CD4-positive, alpha-beta T cell treated with Interleukin-12 subunit alpha and Interleukin-12 subunit beta, for 1 hour (primary cell): ENCODE measurements at regions not wholly inside any gene's neighbourhood (a gene's known extent, or its start where the extent isn't known, plus 50 kb on each side); places are given as distances from the start of the nearest gene placed in this dataset.
"Not testable (repeated sequence)": the region's sequence is repeated elsewhere in the genome, so short reads cannot be mapped to it uniquely, and the experiment has no call there.

Source experiments
- DNase-seq: peaks from one replicate; pipeline ENCODE4 v3.0.0-alpha.2; 2020

DNA sequence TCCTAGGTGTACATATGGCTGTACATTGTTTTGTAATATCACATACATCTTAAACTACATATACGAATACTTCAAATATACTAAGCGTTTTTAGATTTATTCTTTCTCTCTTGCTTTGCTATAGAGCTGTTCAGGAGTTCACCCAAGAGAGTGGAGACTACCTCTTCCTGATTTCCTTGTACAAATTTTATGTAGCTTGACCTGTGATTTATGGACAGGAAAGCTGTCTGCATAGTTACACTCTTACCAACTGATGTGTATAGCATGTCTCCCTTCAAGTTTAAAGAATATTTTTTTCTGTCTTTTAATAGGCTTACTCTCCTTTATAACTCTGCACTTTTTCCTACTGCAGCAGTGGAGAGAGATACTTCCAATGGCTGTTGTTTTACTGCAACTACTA is 428.7 kb downstream of the NDFIP2 start:
- DNase-seq = no peak

DNA sequence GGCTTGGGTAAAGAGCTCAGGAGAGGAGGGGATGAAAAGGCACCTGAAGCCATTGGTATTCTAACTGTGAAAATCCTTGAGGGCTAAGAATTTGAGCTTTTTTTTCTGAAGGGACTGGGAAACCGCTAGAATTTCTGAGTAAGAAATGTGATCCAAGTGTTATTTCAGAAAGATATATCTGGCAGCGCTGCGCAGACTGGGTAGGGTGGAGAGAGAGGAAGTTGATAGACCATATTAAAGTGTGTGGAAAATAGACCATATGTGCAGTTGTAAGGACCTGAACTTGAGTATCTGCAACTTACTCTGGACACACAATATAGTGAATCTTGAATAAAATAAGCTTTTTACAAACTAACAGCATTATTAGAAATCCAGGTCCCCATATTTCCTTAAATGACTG is 427.4 kb downstream of the NDFIP2 start:
- DNase-seq = no peak

DNA sequence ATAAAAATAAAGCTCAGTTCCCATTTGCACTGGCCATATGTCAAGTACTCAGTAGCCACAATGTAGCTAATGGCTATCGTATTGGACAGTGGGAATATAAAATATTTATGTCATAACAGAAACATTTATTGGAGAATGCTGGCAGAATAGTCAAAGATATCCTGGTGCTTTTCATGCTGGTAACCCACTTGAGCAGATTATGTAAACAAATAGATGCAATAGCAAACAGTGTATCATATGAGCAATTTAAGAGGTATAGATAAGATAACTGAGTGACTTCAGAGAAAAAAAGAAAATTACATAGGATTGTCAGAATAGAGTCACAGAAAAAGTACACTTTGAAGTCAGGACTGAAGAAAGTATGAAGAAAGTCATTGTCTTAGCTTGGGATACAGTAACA is 426.6 kb downstream of the NDFIP2 start:
- no peak for DNase-seq

DNA sequence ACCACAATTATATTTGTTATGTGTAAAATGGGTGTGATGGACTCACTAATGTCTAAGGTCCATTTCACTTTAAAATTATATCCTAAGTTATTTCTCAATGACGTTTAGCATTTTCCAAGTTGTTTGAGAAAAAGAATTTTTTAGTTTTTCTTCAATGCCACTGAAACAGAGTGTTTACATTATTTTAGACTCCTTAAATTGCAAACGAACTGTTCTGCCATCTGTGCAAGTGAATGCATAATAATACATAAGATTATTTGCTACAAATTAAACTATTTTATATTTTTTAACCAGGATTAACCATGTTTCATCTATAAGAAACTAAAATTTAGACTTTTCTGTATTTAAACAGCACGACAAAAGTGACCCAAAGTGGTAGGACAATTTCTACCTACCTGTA is 425.4 kb downstream of the NDFIP2 start:
- DNase-seq = no peak

DNA sequence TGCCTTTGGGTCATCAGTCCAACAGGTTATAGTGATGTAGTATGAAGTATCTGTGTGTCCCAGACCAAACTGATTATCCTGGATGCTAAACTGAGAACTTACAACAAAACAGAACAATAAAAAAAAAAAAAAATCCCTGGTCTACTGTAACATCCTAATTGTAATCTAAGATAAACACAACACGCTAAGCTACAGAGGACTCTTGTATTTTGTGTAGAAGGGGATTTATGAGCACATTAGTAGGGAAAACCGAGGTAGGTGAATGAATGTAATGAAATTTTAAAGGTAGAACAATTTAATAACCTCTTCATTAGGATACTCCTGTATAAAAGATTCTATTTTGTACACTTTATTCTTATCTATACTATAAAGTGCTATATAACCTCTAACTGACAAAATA is 424.1 kb downstream of the NDFIP2 start:
- DNase-seq = no peak

DNA sequence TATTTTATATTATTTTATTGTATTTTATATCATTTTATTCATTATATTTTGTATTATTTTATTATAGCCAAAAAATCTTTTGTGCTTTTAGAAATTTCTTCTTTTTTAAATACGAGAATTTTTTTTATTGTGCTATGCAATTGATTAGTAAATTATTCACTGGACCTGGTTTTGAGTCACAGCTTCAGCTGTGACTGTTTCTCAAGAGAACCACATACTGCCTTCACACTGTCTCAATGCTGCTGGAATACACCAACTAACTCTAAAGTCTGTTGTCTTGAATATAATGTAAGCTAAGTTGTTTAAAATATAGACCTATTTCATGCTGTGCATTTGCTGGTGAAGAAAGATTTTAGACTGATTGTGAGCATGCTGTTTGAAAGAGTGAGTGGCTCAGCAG is 423.6 kb downstream of the NDFIP2 start:
- DNase-seq = no peak

DNA sequence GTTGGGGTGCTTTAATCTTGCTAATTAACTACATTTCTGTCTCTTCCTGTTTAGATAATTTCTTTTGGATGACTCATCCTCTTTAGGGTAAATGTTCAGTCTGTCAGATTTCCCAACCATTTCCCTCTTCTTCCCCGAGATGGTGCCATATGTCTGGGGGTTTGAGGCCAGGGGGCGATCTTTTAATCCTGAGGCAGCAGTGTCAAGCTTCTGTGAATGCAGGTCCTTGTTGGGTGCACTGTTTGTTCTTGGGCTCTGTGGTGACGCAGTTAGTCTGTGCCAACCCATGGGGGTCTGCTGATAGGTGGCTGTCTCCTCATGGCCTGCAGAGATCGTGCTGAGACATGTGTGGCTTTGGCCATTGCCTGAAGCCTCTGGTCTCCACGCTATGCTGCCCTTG is 420.4 kb downstream of the NDFIP2 start:
- DNase-seq = no peak

DNA sequence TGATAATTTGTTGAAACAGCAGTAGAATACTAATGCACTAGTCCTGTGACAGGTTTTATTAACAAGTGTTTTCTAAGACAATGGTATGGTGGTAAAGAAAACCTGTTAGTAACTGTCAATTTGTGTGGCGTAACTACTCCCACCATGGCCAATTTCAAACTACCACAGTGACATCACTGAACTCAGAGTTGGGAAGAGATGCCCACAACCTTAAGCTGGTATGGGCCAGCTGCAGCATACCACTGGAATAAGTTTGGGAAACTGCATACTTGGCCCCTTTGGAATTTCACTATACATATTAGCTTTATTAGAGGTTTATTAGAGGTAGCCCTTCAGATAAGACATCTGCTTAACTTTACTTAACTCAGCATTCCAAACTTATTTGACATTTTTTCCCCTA is 419.4 kb downstream of the NDFIP2 start:
- no peak for DNase-seq

DNA sequence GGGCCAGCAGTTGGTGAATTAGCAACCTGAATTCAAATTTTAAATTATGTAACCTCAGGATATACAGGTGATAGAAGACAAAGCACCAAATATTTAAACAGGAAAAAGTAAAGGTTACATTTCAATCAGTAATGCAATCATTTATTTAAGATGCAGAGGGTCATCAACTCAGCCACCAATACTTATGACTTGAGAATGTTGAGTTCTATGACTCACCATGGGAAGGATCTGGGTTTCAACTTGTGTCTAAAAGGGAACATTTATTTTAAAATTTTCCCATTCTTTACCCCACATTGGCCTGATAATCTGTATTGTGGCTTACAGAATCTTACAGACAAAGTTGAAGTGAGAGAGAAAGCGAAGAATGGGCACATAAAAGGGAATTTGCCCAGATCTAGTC is 418.0 kb downstream of the NDFIP2 start:
- DNase-seq = no peak

DNA sequence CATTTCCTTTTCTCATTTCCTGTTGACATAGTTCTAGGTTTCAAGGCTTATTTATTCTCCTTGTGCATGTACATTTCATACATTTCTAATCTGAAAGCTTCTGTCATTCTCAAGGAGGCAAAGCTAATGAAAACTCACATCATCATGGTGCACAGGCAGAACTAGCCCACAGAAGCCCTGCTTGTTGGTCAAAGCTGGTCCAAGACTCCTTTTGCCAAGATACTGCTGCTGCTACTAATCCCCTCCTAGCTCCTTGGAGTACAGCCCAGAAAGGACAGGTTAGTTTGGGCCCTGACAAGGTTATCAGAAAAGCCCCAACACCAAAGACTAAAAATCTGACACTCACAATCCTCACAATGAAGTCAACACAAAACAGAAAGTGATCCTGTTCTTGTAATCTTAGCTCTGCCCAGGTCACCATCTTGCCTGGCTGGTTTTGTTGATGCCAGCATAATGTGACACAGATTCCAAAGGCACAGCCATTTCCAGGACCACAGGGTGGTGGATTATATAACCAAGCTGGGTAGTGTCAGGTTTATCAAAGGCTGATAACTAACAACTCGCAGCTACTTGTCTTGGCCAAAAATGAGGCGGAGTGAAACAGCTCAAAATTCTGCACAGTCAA is 417.4 kb downstream of the NDFIP2 start:
- DNase-seq = no peak

DNA sequence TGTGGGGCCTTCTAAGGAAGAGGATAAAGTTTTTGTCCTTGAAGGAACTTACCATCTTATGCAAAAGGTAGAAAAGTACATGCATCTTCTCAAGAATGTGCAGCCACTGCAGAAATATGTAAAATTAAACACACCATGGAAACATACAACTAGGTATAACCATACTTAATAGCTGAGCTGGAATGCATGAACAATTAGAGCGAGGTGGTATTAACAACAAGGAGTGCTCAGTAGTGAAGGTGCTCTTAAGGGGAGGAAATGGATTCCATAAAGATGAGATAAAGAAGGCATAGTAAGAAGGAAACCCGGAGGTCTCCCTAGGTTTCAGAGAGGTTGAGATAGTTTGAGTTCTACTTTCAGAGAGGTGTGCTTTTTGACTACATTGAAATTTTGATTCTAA is 415.9 kb downstream of the NDFIP2 start:
- no peak for DNase-seq

DNA sequence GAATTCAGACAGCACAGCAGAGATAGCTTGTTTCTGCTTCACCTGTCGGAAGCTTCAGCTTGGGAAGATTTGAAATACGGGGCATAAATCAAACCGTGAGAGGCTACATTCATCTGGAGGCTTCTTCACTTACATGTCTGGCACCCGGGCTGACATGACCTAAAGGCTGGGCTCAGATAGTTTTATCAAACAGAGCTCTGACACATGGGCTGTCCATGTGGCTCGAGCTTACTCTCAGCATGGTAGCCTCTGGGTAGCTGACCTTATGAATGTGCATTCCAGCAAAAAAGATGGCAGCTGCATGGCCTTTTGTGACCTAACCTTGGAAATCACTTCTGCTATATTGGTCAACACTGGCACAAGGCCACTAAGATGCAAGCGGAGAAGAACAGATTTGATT is 414.5 kb downstream of the NDFIP2 start:
- no peak for DNase-seq

DNA sequence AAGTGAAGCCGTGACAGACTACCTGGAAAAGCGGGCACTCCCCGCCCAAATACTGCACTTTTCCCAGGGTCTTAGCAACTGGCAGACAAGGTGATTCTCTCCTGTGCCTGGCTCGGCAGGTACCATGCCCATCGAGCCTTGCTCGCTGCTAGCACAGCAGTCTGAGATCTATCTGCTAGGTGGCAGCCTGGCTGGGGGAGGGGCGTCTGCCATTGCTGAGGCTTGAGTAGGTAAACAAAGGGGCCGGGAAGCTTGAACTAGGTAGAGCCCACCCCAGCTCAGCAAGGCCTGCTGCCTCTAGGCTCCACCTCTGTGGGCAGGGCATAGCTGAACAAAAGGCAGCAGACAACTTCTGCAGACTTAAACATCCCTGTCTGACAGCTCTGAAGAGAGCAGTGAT is 406.3 kb downstream of the NDFIP2 start:
- DNase-seq = not testable (repeated sequence)

DNA sequence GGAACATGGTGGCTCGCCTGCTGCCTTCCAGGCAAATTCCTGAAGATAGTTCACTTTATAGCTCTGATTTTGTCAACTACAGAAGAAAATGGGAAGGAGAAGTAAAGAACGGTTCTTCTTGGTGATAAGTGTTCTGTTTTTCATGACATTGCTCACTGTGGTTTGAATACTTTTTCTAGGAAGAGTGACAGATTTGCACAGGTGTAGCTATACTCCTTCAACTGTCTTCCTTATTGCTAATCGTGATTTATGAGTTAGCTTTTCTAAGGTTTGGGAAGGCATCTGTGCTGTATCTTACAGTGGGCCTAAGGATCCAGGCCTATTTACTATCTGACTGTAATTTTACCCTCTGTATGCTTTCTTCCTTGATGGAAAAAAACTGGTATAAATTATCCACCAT is 405.6 kb downstream of the NDFIP2 start:
- no peak for DNase-seq

DNA sequence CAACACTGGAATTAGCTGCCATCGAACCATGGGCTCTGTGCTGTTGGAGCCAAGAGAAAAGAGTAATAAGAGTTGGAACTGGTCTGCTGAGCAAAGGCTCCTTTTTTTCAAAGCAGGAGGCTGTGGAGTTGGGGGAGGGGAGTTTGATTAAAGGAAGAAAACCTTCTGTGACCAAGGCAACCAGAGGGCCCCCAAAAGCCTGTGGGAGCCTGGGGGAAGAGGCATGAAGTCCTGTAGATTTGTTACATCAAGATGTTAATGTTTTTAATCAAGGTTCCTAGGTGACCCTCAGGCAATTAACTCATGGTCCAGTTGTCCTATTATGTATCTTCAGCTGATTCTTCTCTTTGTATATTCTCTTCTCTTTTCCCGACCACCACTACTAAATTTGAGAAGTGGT is 403.9 kb downstream of the NDFIP2 start:
- DNase-seq = no peak

DNA sequence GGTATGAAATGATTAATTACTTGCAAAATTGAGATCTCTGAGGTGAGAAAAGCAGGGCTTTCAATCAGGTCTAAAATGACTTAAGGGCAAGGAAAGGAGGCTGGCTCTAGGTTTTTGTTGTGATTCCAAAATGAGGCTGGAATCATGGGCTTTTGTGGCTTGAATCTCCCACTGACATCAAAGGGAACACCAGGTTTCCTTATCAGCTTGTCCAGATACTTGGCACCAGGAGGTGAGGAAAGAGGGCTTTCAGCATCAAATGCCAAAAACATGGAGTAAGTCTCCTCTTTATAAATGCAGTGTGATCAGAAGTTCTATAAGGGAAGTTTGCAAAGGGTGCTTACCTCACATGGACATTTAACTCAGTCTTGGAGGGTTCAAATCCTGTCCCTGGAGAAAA is 402.3 kb downstream of the NDFIP2 start:
- DNase-seq = no peak

DNA sequence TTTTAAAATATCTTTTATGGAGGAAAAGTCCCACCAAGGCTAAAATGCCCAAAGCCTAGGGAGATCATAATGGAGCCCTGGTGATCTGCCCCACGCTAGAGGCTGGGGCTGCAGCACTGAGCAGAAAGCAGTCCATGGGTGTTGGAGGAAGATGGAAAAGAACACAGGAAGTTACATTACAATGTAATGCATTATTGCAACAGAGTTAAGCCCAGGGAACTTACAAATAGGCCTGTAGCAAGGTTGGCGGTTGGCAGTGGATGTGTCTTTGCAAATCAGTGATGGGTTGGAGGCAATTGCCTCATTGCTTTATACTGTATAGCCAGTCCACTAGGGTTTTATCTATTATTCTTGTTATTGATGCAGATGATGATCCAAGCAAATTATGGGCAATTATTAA is 399.9 kb downstream of the NDFIP2 start:
- no peak for DNase-seq

DNA sequence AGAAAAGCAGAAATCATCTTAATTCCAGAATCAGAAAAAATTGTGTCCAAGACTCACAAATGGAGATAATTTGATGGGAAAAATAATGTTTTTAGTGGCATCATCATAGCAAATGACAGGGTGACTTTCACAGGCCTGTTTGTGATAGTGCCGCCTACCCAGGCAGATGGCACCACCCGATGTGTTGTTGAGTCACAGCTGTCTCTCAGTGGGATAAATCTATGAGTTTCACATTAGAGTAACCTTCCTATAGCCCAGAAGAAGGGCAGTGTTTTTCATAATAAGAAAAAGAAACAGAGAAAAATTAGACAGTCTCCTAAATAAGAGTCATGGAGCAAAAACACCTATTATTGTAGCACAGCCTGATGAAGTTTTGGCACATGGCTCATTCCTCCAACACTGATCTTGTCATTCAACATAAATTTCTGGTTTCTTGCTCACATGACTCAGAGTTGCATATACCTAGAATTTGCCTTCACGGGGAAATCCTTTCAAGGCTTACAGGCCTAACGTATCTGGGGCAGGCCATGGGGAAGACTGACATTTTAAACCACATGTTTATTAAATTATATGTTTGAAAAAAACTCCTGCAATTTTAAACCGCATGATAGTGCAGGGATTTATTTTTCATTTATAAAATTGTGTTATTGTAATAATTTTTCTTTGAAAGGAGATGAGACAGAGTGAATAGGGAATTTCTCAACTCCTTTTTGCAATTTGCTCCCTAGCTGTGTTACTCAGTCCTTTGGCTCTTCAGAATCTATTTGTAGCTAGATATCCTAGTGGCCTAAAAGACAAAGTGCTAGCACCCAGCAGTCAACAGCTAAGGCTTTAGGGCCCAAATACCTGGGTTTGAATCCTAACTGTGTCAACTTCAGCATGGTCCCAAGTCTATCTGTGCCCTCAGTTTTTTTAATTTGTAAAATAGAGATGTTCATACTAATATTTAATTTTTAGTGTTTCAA is 393.7 kb downstream of the NDFIP2 start:
- no peak for DNase-seq

DNA sequence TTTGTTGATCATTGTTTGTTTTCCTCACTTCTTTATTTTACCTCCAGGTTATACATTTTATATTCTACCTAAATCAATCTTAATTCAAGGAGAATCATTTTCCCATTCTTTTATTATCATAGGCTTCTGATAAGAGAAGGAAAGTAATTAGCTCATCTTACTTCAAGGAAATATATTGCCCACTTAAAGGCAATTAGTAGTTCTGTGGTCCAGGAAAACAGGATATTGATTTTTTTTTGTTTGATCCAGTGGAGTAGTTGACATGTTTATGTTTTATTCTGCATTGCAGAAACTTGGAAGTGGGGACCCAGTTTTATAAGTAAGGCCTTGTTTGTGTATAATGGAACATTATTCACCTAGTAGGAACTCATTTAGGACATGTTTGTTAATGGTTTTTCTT is 390.6 kb downstream of the NDFIP2 start:
- DNase-seq = no peak

DNA sequence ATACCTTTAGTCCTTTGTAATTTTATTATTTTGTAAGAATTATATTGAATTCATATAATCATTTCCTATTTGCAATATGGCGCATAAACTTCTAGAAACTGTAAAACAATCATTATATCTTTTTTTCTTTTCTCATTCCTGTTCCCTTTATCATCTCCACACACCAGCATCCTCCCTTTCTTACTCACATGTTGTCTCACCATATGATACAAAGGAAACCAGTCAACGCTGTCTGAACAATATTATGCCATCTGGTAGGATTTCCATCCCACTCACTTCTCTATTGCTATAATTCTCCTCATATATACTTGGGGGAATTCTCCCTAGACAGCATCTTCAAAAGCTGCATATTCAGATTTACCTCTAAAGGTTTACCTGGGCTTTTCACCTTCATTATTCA is 389.8 kb downstream of the NDFIP2 start:
- no peak for DNase-seq

DNA sequence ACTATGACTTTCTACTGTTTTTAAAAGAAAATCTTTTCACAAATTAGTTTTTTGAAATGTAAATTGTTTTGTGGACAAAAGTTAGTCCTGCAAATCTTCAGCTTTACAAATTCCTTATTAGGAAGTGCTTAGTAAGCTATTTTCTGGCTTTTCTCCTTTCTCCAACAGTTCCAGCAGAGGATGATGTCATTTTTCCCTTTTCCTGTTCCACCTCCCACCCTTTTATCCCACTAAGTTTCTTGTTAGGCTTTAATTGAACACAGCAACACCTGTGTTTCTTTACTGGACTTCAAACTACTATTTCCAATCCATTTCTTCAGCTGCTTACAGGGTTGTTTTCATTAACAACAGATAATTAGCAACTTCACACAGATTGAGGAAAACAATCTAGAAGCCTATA is 389.2 kb downstream of the NDFIP2 start:
- no peak for DNase-seq

DNA sequence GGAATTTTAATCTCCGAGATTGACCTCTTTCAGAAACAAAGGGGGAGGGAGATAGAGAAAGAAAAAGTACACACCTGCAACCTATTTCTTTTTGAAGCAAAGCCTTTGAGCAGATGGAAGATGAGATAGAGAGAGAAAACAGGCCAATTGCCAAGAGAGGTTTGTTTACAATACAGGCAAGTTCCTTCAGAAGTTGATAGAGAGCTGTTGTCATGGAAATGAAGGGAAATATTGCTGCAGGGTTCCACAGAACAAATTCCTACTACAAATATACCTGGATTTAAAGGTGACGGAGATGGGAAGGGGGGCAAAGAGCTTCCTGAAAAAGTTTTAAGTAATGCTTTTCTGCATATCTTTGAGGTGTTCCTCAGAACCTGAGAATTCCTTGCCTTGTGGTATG is 388.4 kb downstream of the NDFIP2 start:
- DNase-seq = no peak

DNA sequence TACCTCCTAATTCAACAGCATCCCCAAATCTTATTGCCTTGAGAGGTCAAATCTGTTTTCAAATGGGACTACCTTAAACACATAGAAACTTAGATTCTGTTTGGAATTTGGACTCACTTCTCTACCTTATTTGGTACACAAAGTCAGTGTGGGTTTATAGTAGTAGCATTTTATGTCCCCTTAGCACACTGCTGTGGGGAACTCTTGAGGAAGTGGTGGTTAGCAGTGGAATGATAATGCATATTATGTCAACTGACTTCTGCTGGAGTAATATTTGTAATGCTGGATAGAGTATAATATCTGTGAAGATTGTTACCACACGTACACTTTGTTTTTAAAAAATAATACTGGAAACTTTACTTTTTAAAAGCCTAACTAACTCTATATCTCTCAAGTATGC is 386.3 kb downstream of the NDFIP2 start:
- DNase-seq = no peak

DNA sequence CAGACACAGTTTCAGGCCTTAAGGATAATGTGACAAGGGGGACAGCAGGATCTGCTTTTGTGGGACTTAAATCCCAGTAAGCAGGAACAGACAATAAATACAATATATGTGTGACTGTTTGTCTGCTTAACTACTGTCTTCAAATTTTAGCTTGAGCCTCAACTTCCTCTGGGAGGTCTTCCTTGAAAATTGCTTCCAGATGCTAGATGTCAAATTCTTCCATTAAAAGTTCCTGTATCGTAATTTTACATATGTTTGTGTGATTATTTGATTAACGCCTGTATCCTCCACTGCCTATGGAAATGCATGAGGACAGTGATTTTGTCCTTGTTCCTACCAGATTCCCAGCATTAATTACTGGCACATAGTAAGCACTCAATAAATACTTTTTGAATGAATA is 385.5 kb downstream of the NDFIP2 start:
- no peak for DNase-seq

DNA sequence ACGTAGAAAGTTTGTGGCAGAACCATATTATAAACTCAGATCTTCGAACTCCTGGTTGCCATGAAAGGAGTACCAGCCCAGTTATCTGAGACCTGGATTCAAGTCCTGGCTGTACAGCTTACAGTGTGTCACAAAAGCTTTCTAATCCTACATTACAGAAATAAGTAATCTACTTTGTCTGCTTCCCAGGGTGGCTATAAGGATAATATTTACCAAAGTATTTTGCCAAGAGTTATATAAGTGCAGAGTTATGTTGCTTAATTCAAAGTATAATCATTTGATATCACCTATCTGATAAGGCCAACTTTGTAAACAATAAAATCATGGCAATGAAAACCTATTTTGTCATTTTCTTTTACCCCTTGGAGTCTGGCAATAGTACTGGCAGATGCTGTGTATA is 381.6 kb downstream of the NDFIP2 start:
- DNase-seq = no peak
